ENCODE measurements at regions not wholly inside any gene's neighbourhood (a gene's known extent, or its start where the extent isn't known, plus 50 kb on each side); places are given as distances from the start of the nearest gene placed in this dataset.

DNA sequence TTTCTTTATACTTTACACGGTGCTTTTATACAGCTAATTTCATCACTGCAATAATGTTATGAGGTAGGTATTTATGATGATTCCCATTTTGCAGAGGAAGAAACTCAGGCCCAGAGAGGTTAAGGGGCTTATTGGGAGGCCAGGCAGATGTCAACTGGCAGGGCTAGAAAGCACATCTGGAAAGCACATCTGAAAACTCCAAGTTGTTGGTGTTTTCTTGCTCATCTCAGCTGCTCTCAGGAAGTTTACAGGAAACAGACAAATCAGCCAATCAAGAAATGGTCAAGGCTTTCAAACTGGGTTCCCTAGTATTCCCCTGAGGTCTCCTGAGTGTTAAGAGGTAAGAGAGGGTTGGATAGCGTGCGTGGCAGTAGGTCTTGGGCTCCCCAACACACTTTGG, 124.1 kb upstream of the MED13L start:
- TF ChIP-seq CTCF (IDR thresholded peaks at IDR 0.05; ENCODE audit: low read depth, low read length) (no peak), POLR2A (IDR thresholded peaks at IDR 0.05; ENCODE audit: extremely low read depth, insufficient read length) (no peak), MAX (IDR thresholded peaks at IDR 0.05; ENCODE audit: low read depth, low read length) (no peak)
